ENCODE measurements at regions not wholly inside any gene's neighbourhood (a gene's known extent, or its start where the extent isn't known, plus 50 kb on each side); places are given as distances from the start of the nearest gene placed in this dataset.

GRCh38 chr18:68494802-68495581, 219.9 kb downstream of the TMX3 start:
- H3K27ac ChIP-seq = no peak overlapping the region

GRCh38 chr18:68489013-68489792, 225.7 kb downstream of the TMX3 start:
- Histone ChIP-seq H3K36me3 (ENCODE audit: insufficient read depth) (no peaks in the 10 kb centered on the region), H3K4me2 (no peak overlapping the region), H3K4me3 (IDR thresholded peaks at IDR 0.05; ENCODE audit: insufficient read depth, low read depth, low read length) (no peak overlapping the region), H3K9ac (no peak overlapping the region), H3K4me1 (ENCODE audit: low read depth, poor library complexity, severe bottlenecking) (no peaks in the 10 kb centered on the region), H3K79me2 (ENCODE audit: insufficient read depth, low read depth) (no peaks in the 10 kb centered on the region), H3K27ac (no peak overlapping the region), H4K20me1 (ENCODE audit: insufficient read depth) (no peaks in the 10 kb centered on the region), H2AFZ (ENCODE audit: low read depth) (no peak overlapping the region), H3K27me3 (ENCODE audit: insufficient read depth, low read depth) (no peaks in the 10 kb centered on the region)
- TF ChIP-seq CTCF (conservative IDR thresholded peaks at IDR 0.05; ENCODE audit: low read depth, low read length) = no peak

More at GRCh38 chr18:68494802-68495581, 219.9 kb downstream of the TMX3 start:
- H4K20me1 ChIP-seq (ENCODE audit: insufficient read depth) = no peaks in the 10 kb centered on the region
- H3K27me3 ChIP-seq (ENCODE audit: insufficient read depth, low read depth) = no peaks in the 10 kb centered on the region
- no peaks in the 10 kb centered on the region for H3K79me2 ChIP-seq (ENCODE audit: insufficient read depth, low read depth)
- H3K4me2 ChIP-seq = no peak overlapping the region
- TF ChIP-seq CTCF (conservative IDR thresholded peaks at IDR 0.05; ENCODE audit: low read depth, low read length) = no peak
- H3K4me3 ChIP-seq (IDR thresholded peaks at IDR 0.05; ENCODE audit: insufficient read depth, low read depth, low read length) = no peak overlapping the region
- H2AFZ ChIP-seq (ENCODE audit: low read depth) = no peak overlapping the region
- H3K36me3 ChIP-seq (ENCODE audit: insufficient read depth) = no peaks in the 10 kb centered on the region
- no peak overlapping the region for H3K9ac ChIP-seq
- no peaks in the 10 kb centered on the region for H3K4me1 ChIP-seq (ENCODE audit: low read depth, poor library complexity, severe bottlenecking)

- H4K20me1 ChIP-seq (ENCODE audit: insufficient read depth) = no peaks in the 10 kb centered on the region
- no peaks in the 10 kb centered on the region for H3K36me3 ChIP-seq (ENCODE audit: insufficient read depth)
- H3K27me3 ChIP-seq (ENCODE audit: insufficient read depth, low read depth) = no peaks in the 10 kb centered on the region
- no peak overlapping the region for H3K9ac ChIP-seq
- no peak overlapping the region for H3K4me2 ChIP-seq
- no peak overlapping the region for H3K27ac ChIP-seq
- no peak overlapping the region for H2AFZ ChIP-seq (ENCODE audit: low read depth)
- no peak overlapping the region for H3K4me3 ChIP-seq (IDR thresholded peaks at IDR 0.05; ENCODE audit: insufficient read depth, low read depth, low read length)
- peaks cover 7% of the 10 kb centered on the region for H3K4me1 ChIP-seq (ENCODE audit: low read depth, poor library complexity, severe bottlenecking)
- H3K79me2 ChIP-seq (ENCODE audit: insufficient read depth, low read depth) = no peaks in the 10 kb centered on the region
- TF ChIP-seq CTCF (conservative IDR thresholded peaks at IDR 0.05; ENCODE audit: low read depth, low read length) = no peak
Observed at GRCh38 chr18:68484241-68484640, 230.7 kb downstream of the TMX3 start.

- H3K4me1 ChIP-seq (ENCODE audit: low read depth, poor library complexity, severe bottlenecking) = peaks cover 20% of the 10 kb centered on the region
- no peak overlapping the region for H3K27ac ChIP-seq
- H3K4me3 ChIP-seq (IDR thresholded peaks at IDR 0.05; ENCODE audit: insufficient read depth, low read depth, low read length) = no peak overlapping the region
- no peak overlapping the region for H3K9ac ChIP-seq
- H4K20me1 ChIP-seq (ENCODE audit: insufficient read depth) = no peaks in the 10 kb centered on the region
- H2AFZ ChIP-seq (ENCODE audit: low read depth) = no peak overlapping the region
- H3K79me2 ChIP-seq (ENCODE audit: insufficient read depth, low read depth) = no peaks in the 10 kb centered on the region
- no peak overlapping the region for H3K4me2 ChIP-seq
- no peaks in the 10 kb centered on the region for H3K36me3 ChIP-seq (ENCODE audit: insufficient read depth)
- no peaks in the 10 kb centered on the region for H3K27me3 ChIP-seq (ENCODE audit: insufficient read depth, low read depth)
- TF ChIP-seq CTCF (conservative IDR thresholded peaks at IDR 0.05; ENCODE audit: low read depth, low read length) = no peak
Observed at GRCh38 chr18:68482815-68483214, 232.1 kb downstream of the TMX3 start.

Data from KMS-11 (cell line).